ENCODE measurements at regions not wholly inside any gene's neighbourhood (a gene's known extent, or its start where the extent isn't known, plus 50 kb on each side); places are given as distances from the start of the nearest gene placed in this dataset.
"Not testable (repeated sequence)": the region's sequence is repeated elsewhere in the genome, so short reads cannot be mapped to it uniquely, and the experiment has no call there.

DNA sequence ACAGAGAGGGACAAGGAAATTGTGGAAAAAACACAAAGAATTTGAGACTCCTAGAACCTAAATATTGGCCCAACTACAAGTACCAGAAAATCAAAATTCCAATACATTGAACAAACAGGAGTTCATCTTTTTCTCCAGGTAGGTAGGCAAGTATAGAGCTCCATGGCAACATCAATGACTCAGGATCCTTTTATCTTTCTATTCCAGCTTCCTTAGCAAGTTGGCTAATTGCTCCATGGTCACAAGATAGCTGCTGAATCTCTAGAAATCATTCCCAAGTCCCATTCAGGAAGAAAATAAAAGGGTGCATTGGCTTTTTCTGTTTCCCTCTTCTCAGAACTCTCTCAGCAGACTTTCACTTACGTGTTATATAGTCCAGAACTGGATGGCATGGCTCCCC lies 117.9 kb upstream of the MAN2A1 start:
- no peaks in the 10 kb centered on the region for H3K9me3 Mint-ChIP-seq
- DNase-seq (ENCODE audit: low spot score), result no peak
- no peaks in the 10 kb centered on the region for H3K4me1 Mint-ChIP-seq (ENCODE audit: low read depth)
- H3K36me3 Mint-ChIP-seq (ENCODE audit: low read depth), result no peaks in the 10 kb centered on the region
- no peak overlapping the region for H3K4me3 Mint-ChIP-seq
- intact Hi-C loops (cut with micrococcal nuclease), result no loop called here
- H3K27ac Mint-ChIP-seq, result no peak overlapping the region
- H3K27me3 Mint-ChIP-seq (ENCODE audit: insufficient read depth), result no peaks in the 10 kb centered on the region

DNA sequence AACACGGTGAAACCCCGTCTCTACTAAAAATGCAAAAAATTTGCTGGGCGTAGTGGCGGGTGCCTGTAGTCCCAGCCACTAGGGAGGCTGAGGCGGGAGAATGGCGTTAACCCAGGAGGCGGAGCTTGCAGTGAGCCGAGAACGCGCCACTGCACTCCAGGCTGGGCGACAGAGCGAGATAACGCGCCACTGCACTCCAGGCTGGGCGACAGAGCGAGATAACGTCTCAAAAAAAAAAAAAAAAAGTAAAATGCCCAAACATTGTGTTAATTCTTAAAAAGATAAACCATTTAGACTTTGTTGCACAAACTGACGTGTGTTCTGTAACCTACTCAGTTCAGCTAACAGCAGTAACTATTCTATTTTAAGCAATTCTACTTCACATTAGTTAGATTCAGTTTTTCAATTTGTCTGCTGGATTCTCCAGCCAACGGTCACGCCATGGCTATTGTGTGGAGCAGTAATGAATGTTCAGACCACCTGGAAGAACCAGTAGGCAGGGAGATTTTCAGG lies 119.3 kb upstream of the MAN2A1 start:
- H3K4me3 Mint-ChIP-seq, result no peak overlapping the region
- no peak for DNase-seq (ENCODE audit: low spot score)
- H3K27me3 Mint-ChIP-seq (ENCODE audit: insufficient read depth), result no peaks in the 10 kb centered on the region
- H3K4me1 Mint-ChIP-seq (ENCODE audit: low read depth), result no peaks in the 10 kb centered on the region
- no peaks in the 10 kb centered on the region for H3K36me3 Mint-ChIP-seq (ENCODE audit: low read depth)
- no peak overlapping the region for H3K27ac Mint-ChIP-seq
- intact Hi-C loops (cut with micrococcal nuclease), result no loop called here
- H3K9me3 Mint-ChIP-seq, result no peaks in the 10 kb centered on the region

DNA sequence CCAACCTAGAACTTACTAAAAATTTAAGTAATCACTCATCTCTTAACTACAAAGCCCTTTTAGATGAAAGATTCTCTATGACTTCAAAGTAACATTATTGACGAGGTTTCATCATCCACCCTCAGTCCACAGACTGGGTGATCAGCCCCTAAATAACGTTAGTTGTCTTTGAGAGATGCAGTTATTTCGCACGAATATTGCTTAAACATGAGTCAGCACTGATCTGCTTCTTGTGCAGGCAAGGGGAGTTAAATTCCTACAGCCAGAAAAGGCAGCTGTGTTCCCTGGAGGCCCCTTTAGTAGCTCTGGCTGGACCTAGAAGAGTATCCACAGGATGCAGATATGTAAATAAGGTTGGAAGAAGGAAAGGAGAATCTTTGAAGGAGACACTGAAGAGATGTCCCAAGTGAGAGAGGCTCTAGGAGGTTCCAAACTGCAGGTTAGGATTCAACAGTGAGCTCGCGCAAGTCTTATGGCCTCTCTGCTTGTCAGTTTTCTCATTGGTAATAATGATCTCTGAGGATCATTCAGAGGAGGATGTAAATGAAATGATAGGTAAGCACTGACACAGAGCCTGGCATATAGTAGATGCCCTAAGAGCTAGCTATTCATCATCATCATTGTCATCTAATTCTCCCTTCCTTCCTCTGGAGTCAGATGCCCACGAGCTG lies 122.2 kb upstream of the MAN2A1 start:
- H3K36me3 Mint-ChIP-seq (ENCODE audit: low read depth), result no peaks in the 10 kb centered on the region
- H3K4me3 Mint-ChIP-seq, result no peak overlapping the region
- H3K9me3 Mint-ChIP-seq, result no peaks in the 10 kb centered on the region
- no peaks in the 10 kb centered on the region for H3K4me1 Mint-ChIP-seq (ENCODE audit: low read depth)
- no peaks in the 10 kb centered on the region for H3K27me3 Mint-ChIP-seq (ENCODE audit: insufficient read depth)
- no peak for DNase-seq (ENCODE audit: low spot score)
- intact Hi-C loops (cut with micrococcal nuclease), result no loop called here
- no peak overlapping the region for H3K27ac Mint-ChIP-seq

DNA sequence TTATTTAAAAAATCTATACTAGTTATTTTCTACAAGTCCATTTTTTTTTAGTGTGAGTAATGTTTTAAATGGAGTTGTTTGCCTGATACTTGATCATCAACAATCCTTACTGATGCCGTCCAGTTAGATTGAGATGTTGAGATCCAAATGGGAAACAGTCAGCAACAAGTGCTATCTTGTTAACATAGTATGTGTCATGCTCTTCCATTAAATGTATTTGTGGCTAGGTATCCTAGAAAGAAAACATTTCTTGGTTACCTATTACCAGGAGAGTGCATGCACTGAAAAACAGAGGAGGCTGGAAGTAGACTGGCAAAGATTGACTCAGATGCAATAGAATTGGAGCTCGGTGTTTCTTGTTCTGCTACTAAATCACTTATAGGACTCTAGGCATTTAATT lies 123.4 kb upstream of the MAN2A1 start:
- H3K27ac Mint-ChIP-seq, result no peak overlapping the region
- DNase-seq (ENCODE audit: low spot score), result no peak
- H3K27me3 Mint-ChIP-seq (ENCODE audit: insufficient read depth), result no peaks in the 10 kb centered on the region
- H3K9me3 Mint-ChIP-seq, result no peaks in the 10 kb centered on the region
- intact Hi-C loops (cut with micrococcal nuclease), result no loop called here
- H3K4me1 Mint-ChIP-seq (ENCODE audit: low read depth), result no peaks in the 10 kb centered on the region
- no peaks in the 10 kb centered on the region for H3K36me3 Mint-ChIP-seq (ENCODE audit: low read depth)
- H3K4me3 Mint-ChIP-seq, result no peak overlapping the region

DNA sequence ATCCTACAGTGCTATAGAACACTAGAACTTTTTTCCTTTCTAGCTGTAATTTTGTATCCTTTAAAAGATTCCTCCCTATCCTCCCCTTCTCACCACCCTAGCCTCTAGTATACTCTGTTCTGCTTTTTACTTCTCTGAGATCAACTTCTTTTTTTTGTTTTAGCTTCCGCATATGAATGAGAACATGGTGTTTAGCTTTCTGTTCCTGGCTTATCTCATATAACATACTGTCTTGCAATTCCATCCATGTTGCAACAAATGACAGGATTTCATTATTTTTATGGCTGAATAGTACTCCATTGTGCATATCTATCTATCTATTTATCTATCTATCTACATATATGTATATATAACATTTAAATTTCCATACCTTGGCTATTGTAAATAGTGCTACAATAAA lies 126.0 kb upstream of the MAN2A1 start:
- H3K9me3 Mint-ChIP-seq, result no peaks in the 10 kb centered on the region
- H3K27ac Mint-ChIP-seq, result no peak overlapping the region
- peaks cover 2% of the 10 kb centered on the region for H3K27me3 Mint-ChIP-seq (ENCODE audit: insufficient read depth)
- intact Hi-C loops (cut with micrococcal nuclease), result no loop called here
- H3K4me3 Mint-ChIP-seq, result no peak overlapping the region
- H3K4me1 Mint-ChIP-seq (ENCODE audit: low read depth), result peaks cover under 1% of the 10 kb centered on the region
- H3K36me3 Mint-ChIP-seq (ENCODE audit: low read depth), result no peaks in the 10 kb centered on the region
- no peak for DNase-seq (ENCODE audit: low spot score)

DNA sequence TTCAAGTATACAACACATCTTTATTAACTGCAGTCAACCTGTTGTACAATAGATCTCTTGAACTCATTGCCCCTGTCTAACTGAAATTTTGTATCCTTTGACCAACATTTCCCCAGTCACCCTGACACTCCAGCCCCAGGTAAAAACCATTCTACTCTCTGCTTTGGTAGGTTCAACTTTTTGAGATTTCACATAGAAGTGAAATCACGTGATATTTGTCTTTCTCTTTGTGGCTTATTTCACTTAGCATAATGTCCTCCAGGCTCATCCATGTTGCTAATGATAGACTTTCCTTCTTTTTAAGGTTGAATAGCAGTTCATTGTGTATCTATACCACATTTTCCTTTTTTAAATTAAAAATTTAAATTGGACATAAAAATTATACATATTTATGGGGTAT lies 126.5 kb upstream of the MAN2A1 start:
- Mint-ChIP-seq H3K36me3 (ENCODE audit: low read depth) (no peaks in the 10 kb centered on the region), H3K4me1 (ENCODE audit: low read depth) (peaks cover 6% of the 10 kb centered on the region), H3K9me3 (no peaks in the 10 kb centered on the region), H3K27ac (no peak overlapping the region), H3K4me3 (no peak overlapping the region), H3K27me3 (ENCODE audit: insufficient read depth) (peaks cover 2% of the 10 kb centered on the region)
- intact Hi-C loops (cut with micrococcal nuclease), result no loop called here
- DNase-seq (ENCODE audit: low spot score), result no peak

DNA sequence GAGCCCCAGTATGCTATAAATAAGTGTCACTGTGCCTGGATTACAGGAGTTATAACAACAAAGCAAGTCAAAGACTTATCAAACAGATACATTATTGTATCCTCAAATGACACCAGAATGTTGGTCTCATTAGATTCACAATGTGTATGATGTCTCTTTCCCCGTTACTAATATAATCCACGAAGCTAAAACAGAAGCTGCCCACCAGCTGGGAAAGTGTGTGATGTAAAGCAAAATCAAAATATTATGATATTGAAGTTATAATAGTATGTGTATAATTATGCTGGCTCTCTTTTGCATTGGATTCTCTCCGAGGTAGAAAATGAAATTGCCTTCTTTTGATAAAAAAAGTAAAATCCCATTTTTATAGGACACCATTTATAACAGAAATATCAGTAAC lies 127.3 kb upstream of the MAN2A1 start:
- Mint-ChIP-seq H3K9me3 (no peaks in the 10 kb centered on the region), H3K4me1 (ENCODE audit: low read depth) (peaks cover 6% of the 10 kb centered on the region), H3K27me3 (ENCODE audit: insufficient read depth) (peaks cover 2% of the 10 kb centered on the region), H3K27ac (no peak overlapping the region), H3K36me3 (ENCODE audit: low read depth) (no peaks in the 10 kb centered on the region), H3K4me3 (no peak overlapping the region)
- no peak for DNase-seq (ENCODE audit: low spot score)
- intact Hi-C loops (cut with micrococcal nuclease), result no loop called here

DNA sequence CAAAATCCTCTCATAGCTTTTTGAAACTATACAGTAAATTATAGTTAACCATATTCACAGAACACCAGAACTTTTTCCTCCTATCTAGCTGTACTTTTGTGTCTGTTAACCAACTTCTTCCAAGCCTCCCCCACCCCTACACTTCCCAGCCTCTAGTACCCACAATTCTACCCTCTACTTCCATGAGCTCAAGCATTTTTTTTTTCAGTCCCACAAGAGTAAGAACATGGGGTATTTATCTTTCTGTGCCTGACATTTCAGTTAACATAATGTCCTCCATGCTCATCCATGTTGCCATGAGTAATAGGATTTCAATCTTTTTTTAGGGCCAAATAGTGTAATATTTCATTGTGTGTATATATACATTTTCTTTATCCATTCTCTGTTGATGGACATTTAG lies 128.3 kb upstream of the MAN2A1 start:
- intact Hi-C loops (cut with micrococcal nuclease), result no loop called here
- Mint-ChIP-seq H3K27me3 (ENCODE audit: insufficient read depth) (peaks cover 2% of the 10 kb centered on the region), H3K4me3 (no peak overlapping the region), H3K36me3 (ENCODE audit: low read depth) (no peaks in the 10 kb centered on the region), H3K9me3 (no peaks in the 10 kb centered on the region), H3K27ac (no peak overlapping the region), H3K4me1 (ENCODE audit: low read depth) (peaks cover 6% of the 10 kb centered on the region)
- DNase-seq (ENCODE audit: low spot score), result no peak

DNA sequence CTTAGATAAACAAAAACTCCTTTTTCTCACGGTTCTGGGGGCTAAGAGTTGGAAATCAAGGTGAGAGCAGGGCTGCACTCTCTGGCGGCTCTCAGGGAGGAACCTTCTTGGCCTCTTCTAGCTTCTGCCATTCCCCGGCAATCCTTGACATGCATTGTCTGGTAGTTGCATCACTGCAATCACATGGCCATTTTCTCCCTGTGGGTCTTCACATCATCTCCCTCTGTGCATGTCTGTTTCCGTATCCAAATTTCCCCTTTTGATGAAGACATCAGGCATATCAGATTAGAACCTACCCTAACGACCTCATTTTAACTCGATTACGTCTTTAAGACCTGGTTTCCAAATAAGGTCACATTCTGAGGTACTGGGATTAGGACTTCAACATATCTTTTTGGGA lies 129.2 kb upstream of the MAN2A1 start:
- no peak for DNase-seq (ENCODE audit: low spot score)
- Mint-ChIP-seq H3K9me3 (no peaks in the 10 kb centered on the region), H3K4me1 (ENCODE audit: low read depth) (peaks cover 6% of the 10 kb centered on the region), H3K27ac (no peak overlapping the region), H3K27me3 (ENCODE audit: insufficient read depth) (peaks cover 2% of the 10 kb centered on the region), H3K4me3 (no peak overlapping the region), H3K36me3 (ENCODE audit: low read depth) (no peaks in the 10 kb centered on the region)
- intact Hi-C loops (cut with micrococcal nuclease), result no loop called here

DNA sequence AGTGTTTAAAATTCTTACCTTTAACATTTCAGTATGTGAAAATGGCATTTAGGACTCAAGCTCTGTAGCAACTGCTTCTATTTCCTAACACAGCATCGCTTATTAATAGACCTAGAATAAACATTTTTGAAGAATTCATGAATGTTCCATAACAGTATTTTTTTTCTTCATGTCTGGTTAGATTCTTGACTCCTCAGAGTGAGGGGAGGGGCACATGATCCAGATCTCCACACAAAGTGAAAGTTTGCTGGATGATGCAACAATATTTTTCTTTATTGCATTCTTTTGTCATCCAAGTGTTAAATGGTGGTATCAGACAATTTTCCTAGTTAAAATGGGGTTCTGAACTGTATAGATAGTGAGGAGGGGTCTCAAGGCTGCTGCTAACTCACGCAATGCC lies 130.8 kb upstream of the MAN2A1 start:
- H3K4me3 Mint-ChIP-seq, result no peak overlapping the region
- no peak overlapping the region for H3K27ac Mint-ChIP-seq
- H3K36me3 Mint-ChIP-seq (ENCODE audit: low read depth), result no peaks in the 10 kb centered on the region
- DNase-seq (ENCODE audit: low spot score), result no peak
- intact Hi-C loops (cut with micrococcal nuclease), result no loop called here
- peaks cover 6% of the 10 kb centered on the region for H3K4me1 Mint-ChIP-seq (ENCODE audit: low read depth)
- peaks cover 2% of the 10 kb centered on the region for H3K27me3 Mint-ChIP-seq (ENCODE audit: insufficient read depth)
- H3K9me3 Mint-ChIP-seq, result no peaks in the 10 kb centered on the region

DNA sequence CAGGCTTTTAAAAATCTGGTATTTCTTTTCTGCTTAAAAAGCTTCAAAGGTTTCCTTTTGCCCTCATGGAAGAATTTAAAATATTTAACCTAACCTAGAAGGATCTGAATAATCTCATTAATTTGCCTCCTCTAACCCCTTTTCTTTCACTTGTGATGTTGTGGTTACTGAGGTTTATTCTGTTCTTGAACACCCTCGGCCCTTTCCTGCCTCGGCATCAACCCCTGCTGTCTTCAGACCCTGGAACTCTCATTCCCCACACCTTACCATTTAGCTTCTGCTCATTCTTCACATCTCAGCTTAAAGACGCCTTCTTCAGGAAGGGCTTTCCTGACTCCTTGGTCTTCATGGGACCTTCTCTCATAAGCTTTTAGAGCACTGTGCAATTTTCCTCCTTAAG lies 131.4 kb upstream of the MAN2A1 start:
- Mint-ChIP-seq H3K36me3 (ENCODE audit: low read depth) (no peaks in the 10 kb centered on the region), H3K27ac (no peak overlapping the region), H3K4me3 (no peak overlapping the region), H3K27me3 (ENCODE audit: insufficient read depth) (peaks cover 2% of the 10 kb centered on the region), H3K9me3 (no peaks in the 10 kb centered on the region), H3K4me1 (ENCODE audit: low read depth) (peaks cover 6% of the 10 kb centered on the region)
- intact Hi-C loops (cut with micrococcal nuclease), result no loop called here
- no peak for DNase-seq (ENCODE audit: low spot score)

DNA sequence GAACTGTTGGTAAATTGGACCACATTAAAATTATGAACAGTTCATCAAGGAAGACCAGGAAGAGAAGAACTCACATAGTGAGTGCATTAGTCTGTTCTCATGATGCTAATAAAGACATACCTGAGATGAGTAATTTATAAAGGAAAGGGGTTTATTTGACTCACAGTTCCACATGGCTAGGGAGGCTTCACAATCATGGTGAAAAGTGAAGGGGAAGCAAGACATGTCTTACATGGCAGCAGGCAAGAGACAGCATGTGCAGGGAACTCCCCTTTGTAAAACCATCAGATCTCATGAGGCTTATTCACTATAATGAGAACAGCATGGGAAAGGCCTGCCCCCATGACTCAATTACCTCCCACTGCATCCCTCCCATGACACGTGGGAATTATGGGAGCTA lies 135.9 kb upstream of the MAN2A1 start:
- H3K4me3 Mint-ChIP-seq, result no peak overlapping the region
- H3K36me3 Mint-ChIP-seq (ENCODE audit: low read depth), result no peaks in the 10 kb centered on the region
- no peaks in the 10 kb centered on the region for H3K27me3 Mint-ChIP-seq (ENCODE audit: insufficient read depth)
- no peak overlapping the region for H3K27ac Mint-ChIP-seq
- intact Hi-C loops (cut with micrococcal nuclease), result no loop called here
- peaks cover 6% of the 10 kb centered on the region for H3K4me1 Mint-ChIP-seq (ENCODE audit: low read depth)
- H3K9me3 Mint-ChIP-seq, result no peaks in the 10 kb centered on the region
- DNase-seq (ENCODE audit: low spot score), result no peak

DNA sequence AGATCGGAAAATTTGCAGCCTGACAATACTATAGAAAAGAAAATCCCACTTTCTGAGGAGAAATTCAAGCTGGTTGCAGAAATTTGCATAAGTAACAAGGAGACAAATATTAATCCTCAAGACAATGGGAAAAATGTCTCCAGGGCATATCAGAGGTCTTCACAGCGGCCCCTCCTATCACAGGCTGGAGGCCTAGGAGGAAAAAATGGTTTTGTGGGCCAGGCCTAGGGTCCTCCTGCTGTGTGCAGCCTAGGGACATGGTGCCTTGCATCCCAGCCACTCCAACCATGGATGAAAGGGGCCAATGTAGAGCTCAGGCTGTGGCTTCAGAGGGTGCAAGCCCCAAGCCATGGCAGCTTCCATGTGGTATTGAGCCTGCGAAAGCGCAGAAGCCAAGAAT lies 138.5 kb upstream of the MAN2A1 start:
- H3K4me3 Mint-ChIP-seq; DNase-seq (ENCODE audit: low spot score); H3K36me3 Mint-ChIP-seq (ENCODE audit: low read depth); H3K27me3 Mint-ChIP-seq (ENCODE audit: insufficient read depth); H3K9me3 Mint-ChIP-seq; H3K4me1 Mint-ChIP-seq (ENCODE audit: low read depth); H3K27ac Mint-ChIP-seq; intact Hi-C loops (cut with micrococcal nuclease): not testable (repeated sequence)

DNA sequence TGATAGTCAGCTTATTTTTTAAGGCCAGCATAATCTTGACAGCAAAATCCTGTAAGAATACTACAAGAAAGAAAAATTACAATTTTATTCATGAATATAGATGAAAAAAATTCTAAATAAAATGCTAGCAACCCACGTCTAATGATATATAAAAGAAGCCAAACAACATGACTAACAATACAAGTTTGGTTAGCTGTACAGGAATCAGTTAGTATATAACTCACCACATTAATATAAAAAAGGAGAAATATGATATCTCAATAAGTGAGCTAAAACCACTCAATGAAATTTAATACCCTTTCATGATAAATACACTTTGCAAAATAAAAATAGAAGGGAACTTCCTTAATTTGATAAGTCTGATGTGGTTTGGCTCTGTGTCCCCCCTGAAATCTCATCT lies 139.7 kb upstream of the MAN2A1 start:
- no peaks in the 10 kb centered on the region for H3K9me3 Mint-ChIP-seq
- H3K27ac Mint-ChIP-seq, result no peak overlapping the region
- intact Hi-C loops (cut with micrococcal nuclease), result no loop called here
- H3K27me3 Mint-ChIP-seq (ENCODE audit: insufficient read depth), result no peaks in the 10 kb centered on the region
- H3K4me3 Mint-ChIP-seq, result no peak overlapping the region
- no peaks in the 10 kb centered on the region for H3K36me3 Mint-ChIP-seq (ENCODE audit: low read depth)
- no peaks in the 10 kb centered on the region for H3K4me1 Mint-ChIP-seq (ENCODE audit: low read depth)
- no peak for DNase-seq (ENCODE audit: low spot score)

Measured in activated T-helper 1 cell treated with anti-CD3 and anti-CD28 coated beads, Interleukin-12 subunit alpha, Interleukin-12 subunit beta, Interleukin-2, Interleukin-4 antibody, amounts not matched to agents 30 ng/mL and 10 ng/mL and 1 ng/mL, durations not matched to agents 14 hours and 24 hours and 36 hours (primary cell).